Activated naive CD8-positive, alpha-beta T cell treated with anti-CD3 and anti-CD28 coated beads, Interleukin-2, amount 10 ng/mL, durations not matched to agents 7 days and 5 days (primary cell): ENCODE measurements at regions not wholly inside any gene's neighbourhood (a gene's known extent, or its start where the extent isn't known, plus 50 kb on each side); places are given as distances from the start of the nearest gene placed in this dataset.

Source experiments
- ATAC-seq: fragments of 150-1000 bp; cut with Tn5 transposase; one replicate; pipeline ENCODE4 v1.10.0; 2021; ENCODE audit warnings: low read depth, moderate library complexity
- POLR2A ChIA-PET: fragments of 350-600 bp; sonication (Branson Sonifier 250); formaldehyde crosslinking; loops from one replicate; lab custom pipeline; 2021; ENCODE audit warnings: antibody characterized with exemption; lab: Charles Lee
- DNase-seq: peaks from one replicate; pipeline ENCODE4 v3.0.0; 2021
- H3K27ac Mint-ChIP-seq: one replicate; pipeline ENCODE4 v1.8.0; 2022; ENCODE audit warnings: mild to moderate bottlenecking, mixed read lengths
- H3K27me3 Mint-ChIP-seq: one replicate; pipeline ENCODE4 v1.8.0; 2022; ENCODE audit warnings: mild to moderate bottlenecking, moderate library complexity, mixed read lengths
- H3K36me3 Mint-ChIP-seq: one replicate; pipeline ENCODE4 v1.8.0; 2021; ENCODE audit warnings: mild to moderate bottlenecking, mixed read lengths
- H3K4me1 Mint-ChIP-seq: one replicate; pipeline ENCODE4 v1.8.0; 2021; ENCODE audit warnings: mixed read lengths
- H3K4me3 Mint-ChIP-seq: one replicate; pipeline ENCODE4 v1.8.0; 2022; ENCODE audit warnings: mild to moderate bottlenecking, moderate library complexity, mixed read lengths
- H3K9me3 Mint-ChIP-seq: one replicate; pipeline ENCODE4 v1.8.0; 2021; ENCODE audit warnings: mixed read lengths

- Mint-ChIP-seq H3K9me3 (no peaks in the 10 kb centered on the region), H3K27ac (no peak overlapping the region), H3K36me3 (no peaks in the 10 kb centered on the region), H3K4me3 (no peak overlapping the region), H3K4me1 (no peaks in the 10 kb centered on the region), H3K27me3 (no peaks in the 10 kb centered on the region)
- ATAC-seq (no peak), DNase-seq (no peak)
- POLR2A ChIA-PET: no interaction called here
Measured at GRCh38 chr2:120907822-120908221, 172.2 kb downstream of the GLI2 start.

DNA sequence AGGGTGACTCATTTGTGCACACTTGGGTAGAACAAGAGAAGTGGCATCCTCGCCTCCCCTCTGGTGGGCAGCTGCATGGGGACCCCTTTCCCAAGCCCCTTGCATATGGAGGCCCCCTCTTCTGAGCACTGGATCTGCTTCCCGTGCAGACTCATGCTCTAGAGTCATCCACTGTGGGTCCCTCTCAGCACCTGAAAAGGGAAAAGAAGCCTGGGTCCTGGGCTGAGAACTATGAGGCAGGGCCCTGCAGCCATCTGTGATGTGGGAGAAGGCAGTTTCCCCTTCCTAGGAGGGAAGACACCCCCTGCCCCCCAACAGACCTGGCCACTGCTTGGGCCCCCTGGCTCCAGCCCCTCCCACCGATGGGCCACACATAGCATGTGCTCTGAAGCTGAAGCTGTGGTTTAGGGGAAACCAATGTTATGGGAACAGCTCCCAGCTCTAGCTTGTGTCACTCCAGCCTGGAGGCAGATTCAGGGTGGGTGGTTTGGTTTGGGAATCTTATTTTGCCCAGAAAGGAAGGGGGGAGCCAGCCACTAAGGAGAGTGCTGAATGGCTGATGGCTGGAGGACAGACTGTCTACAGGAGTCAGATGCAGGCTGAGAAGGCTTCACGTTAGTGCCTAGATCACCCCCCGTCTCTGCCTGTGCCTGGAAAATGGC lies 172.8 kb downstream of the GLI2 start:
- no peak overlapping the region for H3K4me3 Mint-ChIP-seq
- DNase-seq: no peak
- ATAC-seq: no peak
- H3K9me3 Mint-ChIP-seq: no peaks in the 10 kb centered on the region
- H3K27ac Mint-ChIP-seq: no peak overlapping the region
- no peaks in the 10 kb centered on the region for H3K27me3 Mint-ChIP-seq
- no peaks in the 10 kb centered on the region for H3K36me3 Mint-ChIP-seq
- POLR2A ChIA-PET: no interaction called here
- H3K4me1 Mint-ChIP-seq: no peaks in the 10 kb centered on the region

DNA sequence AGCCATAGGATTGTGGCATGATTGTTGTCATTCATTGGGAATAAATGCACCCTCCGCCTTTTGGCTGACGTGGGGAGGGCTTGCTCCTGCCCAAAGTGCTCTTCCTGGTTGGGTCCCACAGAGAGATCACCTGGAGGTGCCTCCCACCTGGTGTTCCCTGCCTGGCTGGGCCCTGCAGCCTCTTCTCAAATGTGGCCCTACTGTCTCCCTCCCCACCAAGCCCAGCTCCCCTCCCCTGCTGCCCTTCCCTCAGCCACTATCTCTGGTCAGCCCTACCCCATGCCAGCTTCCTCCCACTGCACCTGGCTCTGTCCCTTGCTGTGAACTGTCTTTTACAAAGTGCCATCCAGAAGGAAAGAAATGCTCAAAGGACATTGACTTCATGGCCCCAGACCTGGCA lies 173.4 kb downstream of the GLI2 start:
- Mint-ChIP-seq H3K27me3 (no peaks in the 10 kb centered on the region), H3K36me3 (no peaks in the 10 kb centered on the region), H3K27ac (no peak overlapping the region), H3K4me3 (no peak overlapping the region), H3K4me1 (no peaks in the 10 kb centered on the region), H3K9me3 (no peaks in the 10 kb centered on the region)
- DNase-seq (no peak), ATAC-seq (no peak)
- POLR2A ChIA-PET: no interaction called here

DNA sequence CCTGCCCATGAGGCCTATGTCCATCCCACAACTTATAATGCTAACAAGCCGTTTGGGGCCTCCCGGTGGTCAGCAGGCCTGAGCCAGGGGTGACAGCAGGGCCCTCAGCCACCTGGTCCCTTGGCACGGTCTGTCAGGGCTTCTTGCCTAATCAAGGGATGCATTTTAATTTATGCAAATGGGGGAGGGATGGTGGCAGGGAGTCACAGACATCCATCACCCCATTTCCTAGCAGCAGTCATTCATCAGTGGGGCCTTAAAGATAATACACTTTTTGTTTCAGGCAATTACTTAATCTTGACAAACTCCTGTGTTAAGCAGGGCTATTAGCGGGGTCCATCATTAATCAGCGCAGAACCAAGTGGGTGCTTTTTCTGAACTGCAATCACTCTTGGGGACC lies 174.5 kb downstream of the GLI2 start:
- Mint-ChIP-seq H3K4me1 (no peaks in the 10 kb centered on the region), H3K27me3 (no peaks in the 10 kb centered on the region), H3K36me3 (no peaks in the 10 kb centered on the region), H3K27ac (no peak overlapping the region), H3K4me3 (no peak overlapping the region), H3K9me3 (no peaks in the 10 kb centered on the region)
- no peak for DNase-seq
- POLR2A ChIA-PET: no interaction called here
- ATAC-seq: no peak

- Mint-ChIP-seq H3K27ac (no peak overlapping the region), H3K4me1 (no peaks in the 10 kb centered on the region), H3K4me3 (no peak overlapping the region), H3K9me3 (no peaks in the 10 kb centered on the region), H3K36me3 (no peaks in the 10 kb centered on the region), H3K27me3 (no peaks in the 10 kb centered on the region)
- ATAC-seq (no peak), DNase-seq (no peak)
- POLR2A ChIA-PET: no interaction called here
Measured at GRCh38 chr2:120910956-120911951, 175.6 kb downstream of the GLI2 start.

- no peak for DNase-seq
- ATAC-seq: no peak
Measured at GRCh38 chr2:120912101-120912985, 176.7 kb downstream of the GLI2 start.

DNA sequence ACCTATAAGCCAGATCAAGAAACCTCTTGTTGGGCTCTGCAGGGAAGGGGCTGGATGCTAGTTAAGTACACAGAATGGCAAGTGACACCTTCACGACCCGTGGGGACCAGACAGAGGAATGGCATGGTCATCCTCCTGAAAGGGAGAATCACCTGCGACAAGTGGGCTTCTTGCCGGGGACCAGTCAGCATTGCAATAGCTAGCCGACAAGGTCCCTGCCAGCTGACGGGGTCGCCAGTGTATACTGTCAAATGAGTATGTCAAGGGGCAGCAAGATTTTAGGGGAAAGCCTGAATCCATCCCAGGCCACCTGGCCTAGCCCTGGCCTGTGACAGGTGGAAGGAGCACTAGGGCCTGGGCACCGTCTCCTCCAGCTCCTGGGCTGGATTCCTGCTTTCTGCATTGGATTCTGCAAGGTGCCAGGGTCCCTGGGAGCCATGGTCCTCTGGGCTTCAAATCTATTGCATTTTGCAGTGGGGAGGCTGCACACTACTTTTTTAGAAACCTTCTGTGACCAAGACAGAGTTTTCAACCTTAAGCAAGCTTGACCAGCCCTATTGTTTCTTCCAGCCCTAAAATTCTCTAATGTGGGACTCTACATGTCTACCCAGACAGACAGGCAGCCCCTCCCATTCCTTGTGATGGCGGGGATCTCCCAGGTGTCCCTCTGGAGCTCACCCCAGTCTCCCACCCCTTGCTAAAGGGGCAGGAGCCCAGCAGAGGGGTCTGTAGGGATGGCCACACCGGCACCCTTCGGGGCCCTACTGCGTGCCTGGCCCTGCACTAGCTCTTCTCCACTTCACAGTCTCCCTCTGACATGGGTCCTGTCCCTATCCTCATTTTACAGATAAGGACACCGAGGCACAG lies 178.5 kb downstream of the GLI2 start:
- H3K4me3 Mint-ChIP-seq: no peak overlapping the region
- no peak for ATAC-seq
- H3K27me3 Mint-ChIP-seq: no peaks in the 10 kb centered on the region
- H3K36me3 Mint-ChIP-seq: no peaks in the 10 kb centered on the region
- no peaks in the 10 kb centered on the region for H3K4me1 Mint-ChIP-seq
- POLR2A ChIA-PET: no interaction called here
- DNase-seq: no peak
- H3K27ac Mint-ChIP-seq: no peak overlapping the region
- H3K9me3 Mint-ChIP-seq: no peaks in the 10 kb centered on the region

More at GRCh38 chr2:120912101-120912985, 176.7 kb downstream of the GLI2 start:
- Mint-ChIP-seq H3K4me1 (no peaks in the 10 kb centered on the region), H3K4me3 (no peak overlapping the region), H3K27me3 (no peaks in the 10 kb centered on the region), H3K27ac (no peak overlapping the region), H3K36me3 (no peaks in the 10 kb centered on the region), H3K9me3 (no peaks in the 10 kb centered on the region)
- POLR2A ChIA-PET: no interaction called here

DNA sequence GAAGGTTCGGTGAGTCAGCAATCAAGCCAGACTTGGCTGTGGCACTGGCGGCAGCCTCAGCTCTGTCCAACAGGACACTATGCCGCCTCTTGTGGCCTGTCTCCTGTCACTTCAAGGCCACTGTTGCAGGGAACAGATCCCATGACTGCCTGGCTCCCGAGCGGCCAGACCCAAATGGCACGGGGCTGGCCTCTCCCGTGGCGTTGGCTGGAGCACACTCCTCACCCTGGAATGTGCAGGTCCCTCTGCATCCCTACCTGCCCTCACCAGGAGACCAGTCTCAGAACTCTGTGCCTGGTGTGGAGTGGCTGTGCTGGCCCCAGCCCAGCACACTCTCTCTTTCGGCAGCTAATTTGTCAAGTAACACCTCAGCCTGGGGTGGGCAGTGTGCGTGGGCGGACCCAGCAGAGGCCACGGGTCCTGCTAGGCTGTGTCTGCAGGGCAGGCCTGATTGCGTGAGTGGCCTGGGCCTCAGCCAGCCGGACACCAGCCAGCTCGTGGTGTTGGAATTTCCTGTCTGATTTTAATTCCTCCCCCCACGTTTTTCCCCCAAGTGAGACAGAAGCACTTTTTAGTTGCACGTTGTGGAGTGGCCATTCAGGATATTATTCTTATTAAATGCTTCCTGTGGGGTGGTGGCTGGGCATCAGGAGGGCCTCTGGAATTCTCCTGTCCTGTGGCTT lies 179.3 kb downstream of the GLI2 start:
- Mint-ChIP-seq H3K36me3 (no peaks in the 10 kb centered on the region), H3K27me3 (no peaks in the 10 kb centered on the region), H3K27ac (no peak overlapping the region), H3K4me3 (no peak overlapping the region), H3K9me3 (no peaks in the 10 kb centered on the region), H3K4me1 (no peaks in the 10 kb centered on the region)
- DNase-seq: no peak
- ATAC-seq: no peak
- POLR2A ChIA-PET: no interaction called here

DNA sequence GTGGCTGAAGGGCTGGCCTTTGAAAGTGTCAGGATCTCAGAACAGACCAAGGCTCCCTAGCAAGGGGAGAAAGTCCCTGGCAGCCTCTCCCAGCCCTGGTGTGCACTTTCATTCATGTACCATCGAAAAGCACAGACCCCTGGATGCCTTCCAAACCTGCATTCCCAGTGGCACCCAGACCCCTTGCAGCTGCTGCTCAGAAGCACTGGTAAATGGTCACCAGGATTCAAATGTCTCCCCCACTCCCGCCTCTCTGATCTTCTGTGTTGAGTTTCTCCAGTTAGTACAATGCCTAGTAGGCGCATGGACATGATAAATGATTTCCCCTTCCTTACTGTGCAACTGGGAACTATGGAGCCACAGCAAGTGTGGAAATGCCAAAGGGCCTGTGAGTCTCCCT lies 180.0 kb downstream of the GLI2 start:
- Mint-ChIP-seq H3K4me1 (no peaks in the 10 kb centered on the region), H3K27ac (no peak overlapping the region), H3K9me3 (no peaks in the 10 kb centered on the region), H3K36me3 (no peaks in the 10 kb centered on the region), H3K4me3 (no peak overlapping the region), H3K27me3 (no peaks in the 10 kb centered on the region)
- ATAC-seq (no peak), DNase-seq (no peak)
- POLR2A ChIA-PET: no interaction called here

GRCh38 chr2:120916446-120916845 lies 180.8 kb downstream of the GLI2 start:
- no peaks in the 10 kb centered on the region for H3K9me3 Mint-ChIP-seq

DNA sequence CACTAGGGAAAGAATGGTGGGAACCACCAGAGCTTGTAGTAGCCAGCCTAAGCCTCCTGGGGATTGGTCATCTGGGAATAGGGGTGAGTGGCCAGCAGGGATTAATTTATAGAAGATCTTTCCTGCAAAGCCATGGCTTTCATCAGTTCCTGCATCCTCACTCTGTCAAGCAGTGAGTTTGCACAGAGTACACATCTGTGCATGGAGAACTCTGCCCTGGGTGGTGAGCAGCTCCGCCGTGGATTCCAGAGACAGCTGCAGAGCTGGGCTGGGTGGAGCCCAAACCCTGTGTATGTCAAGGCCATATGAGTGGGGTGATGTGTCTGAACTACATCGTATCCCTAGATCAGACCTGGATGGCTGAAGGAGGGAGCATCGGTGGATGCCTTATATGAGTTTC lies 182.2 kb downstream of the GLI2 start:
- H3K36me3 Mint-ChIP-seq: no peaks in the 10 kb centered on the region
- H3K4me3 Mint-ChIP-seq: no peak overlapping the region
- ATAC-seq (no peak), DNase-seq (no peak)
- no peak overlapping the region for H3K27ac Mint-ChIP-seq
- no peaks in the 10 kb centered on the region for H3K4me1 Mint-ChIP-seq
- POLR2A ChIA-PET: no interaction called here
- no peaks in the 10 kb centered on the region for H3K27me3 Mint-ChIP-seq
- no peaks in the 10 kb centered on the region for H3K9me3 Mint-ChIP-seq

More at GRCh38 chr2:120916446-120916845, 180.8 kb downstream of the GLI2 start:
- DNase-seq (no peak), ATAC-seq (no peak)
- Mint-ChIP-seq H3K27me3 (no peaks in the 10 kb centered on the region), H3K4me1 (no peaks in the 10 kb centered on the region), H3K36me3 (no peaks in the 10 kb centered on the region), H3K27ac (no peak overlapping the region), H3K4me3 (no peak overlapping the region)
- POLR2A ChIA-PET: no interaction called here

DNA sequence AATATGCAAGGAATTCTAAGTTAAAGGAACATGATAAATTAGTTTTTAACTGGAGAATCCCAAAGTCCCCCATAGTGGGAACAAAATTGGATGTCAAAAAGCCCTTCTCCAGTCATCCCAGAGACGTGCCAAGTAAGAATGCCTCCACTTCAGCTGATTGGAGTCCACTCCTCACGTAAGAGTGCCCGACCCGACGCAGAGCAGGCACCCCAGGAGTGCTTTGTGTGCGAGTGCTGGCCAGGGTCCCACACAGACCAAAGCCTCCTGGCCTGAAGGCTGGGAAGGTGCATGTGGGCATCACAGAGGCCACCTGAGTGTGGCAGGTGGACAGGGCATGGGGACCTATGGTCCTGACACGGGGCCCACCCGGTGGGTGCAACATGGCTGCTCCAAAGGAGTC lies 183.5 kb downstream of the GLI2 start:
- Mint-ChIP-seq H3K9me3 (no peaks in the 10 kb centered on the region), H3K27ac (no peak overlapping the region), H3K27me3 (no peaks in the 10 kb centered on the region), H3K36me3 (no peaks in the 10 kb centered on the region), H3K4me1 (no peaks in the 10 kb centered on the region), H3K4me3 (no peak overlapping the region)
- DNase-seq (no peak), ATAC-seq (no peak)
- POLR2A ChIA-PET: no interaction called here
